ENCODE measurements at regions not wholly inside any gene's neighbourhood (a gene's known extent, or its start where the extent isn't known, plus 50 kb on each side); places are given as distances from the start of the nearest gene placed in this dataset.

- no peak for TF ChIP-seq EP300 (IDR thresholded peaks at IDR 0.05; ENCODE audit: borderline replicate concordance)
- TF ChIP-seq REST (IDR thresholded peaks at IDR 0.05; ENCODE audit: low read depth) = no peak
- no peak for TF ChIP-seq TAF1 (IDR thresholded peaks at IDR 0.05; ENCODE audit: low read depth)
- no peak for TF ChIP-seq ZBTB7A (IDR thresholded peaks at IDR 0.05; ENCODE audit: low read depth)
- TF ChIP-seq CEBPB (IDR thresholded peaks at IDR 0.05) = no peak
- no peak for TF ChIP-seq MAX (IDR thresholded peaks at IDR 0.05)
- no peak for TF ChIP-seq TEAD4 (IDR thresholded peaks at IDR 0.05)
- no peak for TF ChIP-seq YY1 (IDR thresholded peaks at IDR 0.05; ENCODE audit: low read depth)
Observed at GRCh38 chr7:3117488-3118231, 74.0 kb upstream of the CARD11 start.
